Progenitor cell of endocrine pancreas (in vitro differentiated cells): ENCODE measurements at regions not wholly inside any gene's neighbourhood (a gene's known extent, or its start where the extent isn't known, plus 50 kb on each side); places are given as distances from the start of the nearest gene placed in this dataset.

Experiments used
- DNase-seq: peaks from one replicate; pipeline ENCODE4 v3.0.0; 2021; ENCODE audit warnings: low spot score; ENCODE audit not compliant: unreplicated experiment
- H3K27ac Mint-ChIP-seq: 2 replicates; pipeline ENCODE4 v1.8.0; 2021; ENCODE audit warnings: mild to moderate bottlenecking, moderate library complexity, mixed read lengths
- H3K27me3 Mint-ChIP-seq: 2 replicates; pipeline ENCODE4 v1.8.0; 2021; ENCODE audit warnings: mixed read lengths
- H3K36me3 Mint-ChIP-seq: 2 replicates; pipeline ENCODE4 v1.8.0; 2022; ENCODE audit warnings: mixed read lengths; ENCODE audit not compliant: insufficient read depth
- H3K4me1 Mint-ChIP-seq: 2 replicates; pipeline ENCODE4 v1.8.0; 2021; ENCODE audit warnings: low read depth, mixed read lengths
- H3K4me3 Mint-ChIP-seq: 2 replicates; pipeline ENCODE4 v1.8.0; 2021; ENCODE audit warnings: low read depth, mild to moderate bottlenecking, moderate library complexity, mixed read lengths
- H3K9me3 Mint-ChIP-seq: 2 replicates; pipeline ENCODE4 v1.8.0; 2021; ENCODE audit warnings: low read depth, mixed read lengths
- TF ChIP-seq, protein P1 (sequence below): fragments of 200-600 bp; sonication (generic); IDR thresholded peaks from one replicate; pipeline ENCODE4 v1.5.0; 2021; ENCODE audit warnings: antibody characterized with exemption, mild to moderate bottlenecking; ENCODE audit not compliant: unreplicated experiment

DNA sequence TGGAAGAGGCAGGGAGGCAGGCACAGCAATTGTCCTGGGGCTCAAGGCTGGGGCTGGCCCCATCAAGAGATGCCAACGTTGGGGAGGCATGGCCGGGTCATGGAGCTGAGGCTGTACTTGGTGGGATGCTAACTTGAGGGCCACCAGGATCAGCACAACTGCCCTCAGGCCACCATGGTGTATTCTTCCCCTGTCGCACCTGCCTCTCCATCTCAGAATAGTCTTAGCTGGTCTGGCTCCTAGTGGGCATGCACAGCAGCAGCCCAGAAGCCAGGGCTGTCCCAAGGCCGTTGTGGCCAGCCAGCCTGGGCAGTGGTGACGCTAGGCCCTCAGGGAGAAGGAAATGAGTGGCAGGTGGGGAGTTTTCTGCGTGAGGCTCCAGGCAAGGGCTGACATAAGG lies 91.3 kb downstream of the DHCR7 start:
- Mint-ChIP-seq H3K9me3 (no peaks in the 10 kb centered on the region), H3K27ac (no peak overlapping the region), H3K4me1 (no peaks in the 10 kb centered on the region), H3K4me3 (no peak overlapping the region), H3K36me3 (no peaks in the 10 kb centered on the region), H3K27me3 (peaks cover 29% of the 10 kb centered on the region)
- TF ChIP-seq, protein P1, sequence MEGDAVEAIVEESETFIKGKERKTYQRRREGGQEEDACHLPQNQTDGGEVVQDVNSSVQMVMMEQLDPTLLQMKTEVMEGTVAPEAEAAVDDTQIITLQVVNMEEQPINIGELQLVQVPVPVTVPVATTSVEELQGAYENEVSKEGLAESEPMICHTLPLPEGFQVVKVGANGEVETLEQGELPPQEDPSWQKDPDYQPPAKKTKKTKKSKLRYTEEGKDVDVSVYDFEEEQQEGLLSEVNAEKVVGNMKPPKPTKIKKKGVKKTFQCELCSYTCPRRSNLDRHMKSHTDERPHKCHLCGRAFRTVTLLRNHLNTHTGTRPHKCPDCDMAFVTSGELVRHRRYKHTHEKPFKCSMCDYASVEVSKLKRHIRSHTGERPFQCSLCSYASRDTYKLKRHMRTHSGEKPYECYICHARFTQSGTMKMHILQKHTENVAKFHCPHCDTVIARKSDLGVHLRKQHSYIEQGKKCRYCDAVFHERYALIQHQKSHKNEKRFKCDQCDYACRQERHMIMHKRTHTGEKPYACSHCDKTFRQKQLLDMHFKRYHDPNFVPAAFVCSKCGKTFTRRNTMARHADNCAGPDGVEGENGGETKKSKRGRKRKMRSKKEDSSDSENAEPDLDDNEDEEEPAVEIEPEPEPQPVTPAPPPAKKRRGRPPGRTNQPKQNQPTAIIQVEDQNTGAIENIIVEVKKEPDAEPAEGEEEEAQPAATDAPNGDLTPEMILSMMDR = no peak
- DNase-seq = no peak

DNA sequence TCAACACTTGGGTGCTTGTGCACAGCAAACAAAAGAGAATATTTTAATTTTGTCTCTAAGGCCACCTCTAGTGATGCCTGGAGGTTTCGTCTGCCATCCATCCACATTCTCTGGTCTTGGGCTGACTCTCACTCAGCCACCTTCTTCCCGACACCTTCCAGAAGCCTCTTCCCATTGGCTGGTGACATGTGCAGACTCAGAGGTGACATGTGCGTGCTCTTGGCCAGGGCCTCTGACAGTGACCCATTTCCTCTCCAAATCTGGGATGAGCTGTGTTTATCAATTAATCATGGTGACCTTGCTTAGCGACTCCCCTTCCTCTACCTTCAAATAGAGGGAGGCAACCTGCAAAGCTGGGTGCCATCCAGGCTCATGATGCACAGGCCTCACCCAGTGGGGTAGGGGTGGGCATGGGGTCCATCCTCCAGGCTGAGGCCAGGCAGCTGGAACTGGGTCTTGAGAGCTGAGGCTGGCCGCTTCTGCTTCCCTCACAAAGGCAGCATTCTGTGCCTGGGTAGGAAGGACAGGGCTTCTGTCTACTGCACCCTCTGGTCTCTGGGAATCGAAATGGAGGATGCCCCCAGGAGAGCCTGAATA lies 91.8 kb downstream of the DHCR7 start:
- Mint-ChIP-seq H3K36me3 (no peaks in the 10 kb centered on the region), H3K9me3 (no peaks in the 10 kb centered on the region), H3K27ac (no peak overlapping the region), H3K4me3 (no peak overlapping the region), H3K4me1 (no peaks in the 10 kb centered on the region), H3K27me3 (peaks cover 33% of the 10 kb centered on the region)
- TF ChIP-seq, protein P1 = no peak
- DNase-seq = no peak

DNA sequence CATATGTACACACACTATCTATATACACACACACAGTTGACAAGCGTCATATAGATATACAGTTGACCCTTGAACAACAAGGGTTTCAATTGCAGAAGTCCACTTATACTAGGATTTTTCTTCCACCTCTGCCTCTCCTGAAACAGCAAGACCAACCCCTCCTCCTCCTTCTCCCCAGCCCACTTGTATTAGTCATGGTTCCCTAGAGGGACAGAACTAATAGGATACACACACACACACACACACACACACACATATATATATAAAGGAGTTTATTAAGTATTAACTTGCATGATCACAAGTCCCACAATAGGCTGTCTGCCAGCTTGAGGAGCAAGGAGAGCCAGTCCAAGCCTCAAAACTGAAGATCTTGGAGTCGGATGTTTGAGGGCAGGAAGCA lies 92.9 kb downstream of the DHCR7 start:
- H3K36me3 Mint-ChIP-seq = no peaks in the 10 kb centered on the region

DNA sequence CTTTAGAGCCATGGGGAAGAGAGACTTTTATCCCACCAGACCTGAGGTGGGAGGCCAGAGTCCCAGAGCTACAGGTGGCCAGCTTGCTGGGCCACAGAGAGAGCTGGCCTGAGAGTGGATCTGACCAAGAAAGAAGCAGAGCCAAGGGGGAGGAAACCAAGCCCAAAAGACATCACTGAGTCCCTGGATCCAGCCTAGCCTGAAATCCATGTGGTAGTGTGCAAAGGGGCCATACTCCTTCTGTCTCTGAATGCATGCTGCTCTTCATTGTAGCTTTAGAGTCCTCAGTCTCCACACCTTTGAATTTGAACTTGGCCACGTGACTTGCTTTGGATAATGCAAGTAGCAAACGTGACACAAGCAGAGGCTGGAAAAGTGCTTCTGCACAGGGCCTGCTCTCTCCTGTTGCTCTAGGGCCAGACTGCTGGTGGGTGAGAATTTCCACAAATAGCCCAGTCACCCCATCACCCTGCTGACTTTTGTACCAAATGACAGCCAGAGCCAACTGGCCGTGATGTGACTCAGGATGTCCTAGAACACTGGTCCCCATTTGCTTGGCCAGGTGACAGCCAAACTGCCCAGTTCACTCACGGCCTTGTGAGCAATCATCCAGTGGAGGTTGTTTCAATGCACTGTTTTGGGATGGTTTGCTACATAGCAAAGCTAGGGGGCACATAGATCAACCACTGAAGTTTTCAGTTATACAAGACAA lies 93.6 kb downstream of the DHCR7 start:
- Mint-ChIP-seq H3K4me3 (no peak overlapping the region), H3K27me3 (peaks cover 30% of the 10 kb centered on the region), H3K36me3 (no peaks in the 10 kb centered on the region), H3K4me1 (no peaks in the 10 kb centered on the region), H3K27ac (no peak overlapping the region), H3K9me3 (no peaks in the 10 kb centered on the region)
- TF ChIP-seq, protein P1 = no peak
- no peak for DNase-seq

More for the DNA sequence above, 92.9 kb downstream of the DHCR7 start:
- H3K9me3 Mint-ChIP-seq = no peaks in the 10 kb centered on the region
- H3K27me3 Mint-ChIP-seq = peaks cover 34% of the 10 kb centered on the region
- no peak overlapping the region for H3K27ac Mint-ChIP-seq
- DNase-seq = no peak
- TF ChIP-seq, protein P1 = no peak
- no peak overlapping the region for H3K4me3 Mint-ChIP-seq
- no peaks in the 10 kb centered on the region for H3K4me1 Mint-ChIP-seq

DNA sequence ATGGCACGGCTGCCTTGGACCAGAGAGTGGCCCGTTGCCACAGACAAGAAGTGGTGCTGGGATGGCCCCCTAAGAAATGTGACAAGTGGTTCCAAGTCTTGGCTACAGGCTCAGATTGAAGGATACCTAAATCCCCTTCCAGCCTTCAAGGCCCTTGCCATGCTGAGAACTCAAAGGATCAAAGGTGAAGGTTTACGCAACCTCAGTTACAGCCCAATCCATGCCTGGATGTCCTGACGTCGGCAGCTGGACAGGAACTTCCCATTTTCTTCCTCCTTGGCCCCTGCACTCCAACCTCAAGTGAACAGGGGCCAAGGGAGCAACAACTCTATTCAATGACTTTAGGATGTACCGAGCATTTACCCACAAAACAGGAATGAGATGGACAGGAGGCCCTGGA lies 95.4 kb downstream of the DHCR7 start:
- H3K27me3 Mint-ChIP-seq = peaks cover 33% of the 10 kb centered on the region
- TF ChIP-seq, protein P1 = no peak
- no peak overlapping the region for H3K27ac Mint-ChIP-seq
- no peaks in the 10 kb centered on the region for H3K9me3 Mint-ChIP-seq
- no peaks in the 10 kb centered on the region for H3K4me1 Mint-ChIP-seq
- DNase-seq = no peak
- H3K36me3 Mint-ChIP-seq = no peaks in the 10 kb centered on the region
- no peak overlapping the region for H3K4me3 Mint-ChIP-seq
